Natural killer cell treated with Interleukin-12 subunit alpha and Interleukin-12 subunit beta and Interleukin-15 and Interleukin-18, amount 100 ng/mL, for 72 hours (primary cell): ENCODE measurements at regions not wholly inside any gene's neighbourhood (a gene's known extent, or its start where the extent isn't known, plus 50 kb on each side); places are given as distances from the start of the nearest gene placed in this dataset.

Experiments used
- ATAC-seq, 2 donors: fragments of 150-1000 bp; cut with Tn5 transposase in 1 of 2; sonication (Bioruptor Pico), chemical (Tn5 transposase) in 1 of 2; 2 replicates each; pipeline ENCODE4 v1.10.0; 2021
- DNase-seq: peaks from one replicate; pipeline ENCODE4 v3.0.0; 2022; ENCODE audit warnings: low spot score
- H3K27ac Mint-ChIP-seq, 2 donors: 1 replicate in 1 of 2; 2 replicates in 1 of 2; pipeline ENCODE4 v1.8.0; 2022; ENCODE audit warnings: mixed read lengths in 2 of 2, mild to moderate bottlenecking in 1 of 2, moderate library complexity in 1 of 2
- H3K27me3 Mint-ChIP-seq, 2 donors: 1 replicate in 1 of 2; 2 replicates in 1 of 2; pipeline ENCODE4 v1.8.0; 2022; ENCODE audit warnings: mixed read lengths in 2 of 2
- H3K36me3 Mint-ChIP-seq: one replicate; pipeline ENCODE4 v1.8.0; 2022; ENCODE audit warnings: mixed read lengths
- H3K4me1 Mint-ChIP-seq, 2 donors: 1 replicate in 1 of 2; 2 replicates in 1 of 2; pipeline ENCODE4 v1.8.0; 2022; ENCODE audit warnings: low read depth in 2 of 2, mixed read lengths in 2 of 2, mild to moderate bottlenecking in 1 of 2
- H3K4me3 Mint-ChIP-seq: one replicate; pipeline ENCODE4 v1.8.0; 2022; ENCODE audit warnings: mixed read lengths
- H3K9me3 Mint-ChIP-seq: 2 replicates; pipeline ENCODE4 v1.8.0; 2022; ENCODE audit warnings: mixed read lengths

- Mint-ChIP-seq H3K27ac (no peak overlapping the region), H3K4me3 (no peak overlapping the region), H3K27me3 (no peaks in the 10 kb centered on the region), H3K36me3 (peaks cover 5% of the 10 kb centered on the region), H3K4me1 (peaks cover 38 to 49% of the 10 kb centered on the region in 2 donors), H3K9me3 (no peaks in the 10 kb centered on the region)
- ATAC-seq (no peak), DNase-seq (no peak)
These were observed 237.6 kb upstream of the ZNF217 start for GRCh38 chr20:53831228-53831627.

- H3K4me3 Mint-ChIP-seq: peak overlapping the region; percentile 86
- no peak for DNase-seq
- peaks cover 31 to 41% of the 10 kb centered on the region in 2 donors for H3K4me1 Mint-ChIP-seq
- H3K27me3 Mint-ChIP-seq: no peaks in the 10 kb centered on the region
- no peaks in the 10 kb centered on the region for H3K9me3 Mint-ChIP-seq
- ATAC-seq: peak; percentile 12 to 15
- H3K27ac Mint-ChIP-seq: peak overlapping the region; percentile 90 to 93
- H3K36me3 Mint-ChIP-seq: peaks cover 5% of the 10 kb centered on the region
These were observed 236.3 kb upstream of the ZNF217 start for GRCh38 chr20:53829724-53830521.

DNA sequence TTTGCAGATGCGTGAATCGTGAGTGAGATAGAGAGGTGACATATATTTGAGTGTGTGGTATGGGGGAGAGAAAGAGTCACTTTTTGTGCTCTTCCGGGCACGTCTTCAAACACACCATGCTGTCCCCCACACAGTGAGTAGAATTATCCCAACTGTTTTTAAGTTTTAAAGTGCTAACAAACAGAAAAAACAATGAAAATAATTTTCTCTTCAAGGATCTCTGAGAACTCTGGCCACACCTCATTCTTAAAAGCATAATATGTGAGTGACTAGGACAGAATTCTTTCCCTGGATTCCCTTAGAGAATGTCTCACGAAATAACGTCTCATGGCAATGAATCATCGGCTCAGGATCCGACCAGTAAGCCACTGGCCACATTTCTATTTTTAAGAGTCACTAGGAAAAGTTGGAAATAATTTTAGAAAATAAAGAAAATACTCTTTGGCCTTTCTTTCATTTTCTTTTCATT, 235.7 kb upstream of the ZNF217 start:
- Mint-ChIP-seq H3K27ac (peak overlapping the region; percentile 90 to 93), H3K9me3 (no peaks in the 10 kb centered on the region), H3K4me3 (peak overlapping the region; percentile 86), H3K36me3 (peaks cover 5% of the 10 kb centered on the region), H3K27me3 (no peaks in the 10 kb centered on the region), H3K4me1 (peaks cover 29 to 38% of the 10 kb centered on the region in 2 donors)
- DNase-seq: no peak
- ATAC-seq: peak in 1 of 2 donors; percentile 86

- no peaks in the 10 kb centered on the region for H3K27me3 Mint-ChIP-seq
- ATAC-seq (no peak), DNase-seq (no peak)
- H3K9me3 Mint-ChIP-seq: no peaks in the 10 kb centered on the region
- H3K4me1 Mint-ChIP-seq: peaks cover 24 to 33% of the 10 kb centered on the region in 2 donors
- peak overlapping the region; percentile 86 for H3K4me3 Mint-ChIP-seq
- H3K36me3 Mint-ChIP-seq: peaks cover 5% of the 10 kb centered on the region
- peak overlapping the region; percentile 90 to 93 for H3K27ac Mint-ChIP-seq
These were observed 235.1 kb upstream of the ZNF217 start for GRCh38 chr20:53828682-53829254.

DNA sequence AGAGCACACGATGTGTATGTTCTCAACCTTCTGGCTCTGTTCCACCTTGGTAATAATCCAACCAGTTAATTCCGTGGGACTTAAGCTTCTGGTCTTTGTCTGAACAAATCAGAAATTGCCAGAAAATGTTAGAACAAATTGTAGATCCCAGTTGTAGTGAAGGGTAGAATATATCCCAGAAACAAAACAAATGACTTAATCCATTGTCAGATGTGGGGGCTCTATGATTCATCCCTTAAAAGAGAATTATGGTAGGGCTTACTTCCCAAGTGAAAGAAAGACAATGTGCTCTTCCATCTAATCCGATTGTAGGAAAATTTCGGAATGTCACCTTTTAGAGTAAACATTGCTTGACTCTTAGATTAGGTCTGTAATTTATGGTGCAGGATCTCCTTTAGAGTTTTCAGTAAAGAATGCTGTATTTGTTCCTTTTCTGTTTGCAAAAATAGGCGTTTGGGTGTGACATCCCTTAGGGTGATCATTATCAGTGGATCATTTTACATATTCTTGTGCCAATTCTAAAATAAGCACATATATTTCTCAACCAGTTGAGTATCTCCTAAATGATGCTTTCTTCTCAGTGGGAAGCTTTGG, 234.5 kb upstream of the ZNF217 start:
- H3K4me1 Mint-ChIP-seq: peaks cover 21 to 28% of the 10 kb centered on the region in 2 donors
- H3K4me3 Mint-ChIP-seq: peak overlapping the region; percentile 86
- ATAC-seq (no peak), DNase-seq (no peak)
- H3K27me3 Mint-ChIP-seq: no peaks in the 10 kb centered on the region
- H3K9me3 Mint-ChIP-seq: no peaks in the 10 kb centered on the region
- H3K36me3 Mint-ChIP-seq: peaks cover 5% of the 10 kb centered on the region
- H3K27ac Mint-ChIP-seq: peak overlapping the region; percentile 90 to 93

- Mint-ChIP-seq H3K4me3 (no peak overlapping the region), H3K9me3 (no peaks in the 10 kb centered on the region), H3K27me3 (no peaks in the 10 kb centered on the region), H3K27ac (peak overlapping the region in 1 of 2 donors; percentile 90), H3K4me1 (peaks cover 23 to 28% of the 10 kb centered on the region in 2 donors), H3K36me3 (peaks cover 5% of the 10 kb centered on the region)
- no peak for DNase-seq
- no peak for ATAC-seq
These were observed 233.9 kb upstream of the ZNF217 start for GRCh38 chr20:53827292-53828087.

- no peak overlapping the region for H3K4me3 Mint-ChIP-seq
- H3K4me1 Mint-ChIP-seq: peaks cover 23 to 28% of the 10 kb centered on the region in 2 donors
- ATAC-seq (no peak), DNase-seq (no peak)
- H3K9me3 Mint-ChIP-seq: no peaks in the 10 kb centered on the region
- no peaks in the 10 kb centered on the region for H3K36me3 Mint-ChIP-seq
- H3K27ac Mint-ChIP-seq: no peak overlapping the region
- no peaks in the 10 kb centered on the region for H3K27me3 Mint-ChIP-seq
These were observed 233.1 kb upstream of the ZNF217 start for GRCh38 chr20:53826597-53827291.

DNA sequence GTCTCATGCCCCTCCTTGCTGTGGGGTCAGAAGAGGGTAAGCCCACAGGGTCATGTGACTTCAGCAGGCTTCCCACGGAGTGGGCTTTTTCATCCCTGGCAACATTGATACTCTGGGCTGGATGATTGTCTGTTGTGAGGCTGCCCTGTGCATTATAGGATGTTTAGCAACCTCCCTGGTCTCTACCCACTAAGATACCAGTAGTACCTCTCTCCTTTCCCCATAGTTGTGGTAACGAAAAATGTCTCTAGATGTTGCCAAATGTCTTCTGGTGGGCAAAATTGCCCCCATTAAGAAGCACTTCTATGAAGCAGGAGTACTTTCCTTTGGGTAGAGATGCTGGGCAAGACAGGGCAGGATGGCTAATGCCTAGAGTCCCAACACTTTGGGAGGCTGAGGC, 232.5 kb upstream of the ZNF217 start:
- H3K4me1 Mint-ChIP-seq: peaks cover 23 to 28% of the 10 kb centered on the region in 2 donors

GRCh38 chr20:53825282-53825681, 231.6 kb upstream of the ZNF217 start:
- DNase-seq: no peak
- no peaks in the 10 kb centered on the region for H3K36me3 Mint-ChIP-seq
- no peaks in the 10 kb centered on the region for H3K9me3 Mint-ChIP-seq
- no peaks in the 10 kb centered on the region for H3K27me3 Mint-ChIP-seq
- ATAC-seq: no peak
- H3K4me1 Mint-ChIP-seq: peaks cover 22 to 25% of the 10 kb centered on the region in 2 donors
- H3K4me3 Mint-ChIP-seq: no peak overlapping the region
- H3K27ac Mint-ChIP-seq: no peak overlapping the region

More for the DNA sequence above, 232.5 kb upstream of the ZNF217 start:
- Mint-ChIP-seq H3K4me3 (no peak overlapping the region), H3K27ac (no peak overlapping the region), H3K9me3 (no peaks in the 10 kb centered on the region), H3K27me3 (no peaks in the 10 kb centered on the region), H3K36me3 (no peaks in the 10 kb centered on the region)
- ATAC-seq (no peak), DNase-seq (no peak)

DNA sequence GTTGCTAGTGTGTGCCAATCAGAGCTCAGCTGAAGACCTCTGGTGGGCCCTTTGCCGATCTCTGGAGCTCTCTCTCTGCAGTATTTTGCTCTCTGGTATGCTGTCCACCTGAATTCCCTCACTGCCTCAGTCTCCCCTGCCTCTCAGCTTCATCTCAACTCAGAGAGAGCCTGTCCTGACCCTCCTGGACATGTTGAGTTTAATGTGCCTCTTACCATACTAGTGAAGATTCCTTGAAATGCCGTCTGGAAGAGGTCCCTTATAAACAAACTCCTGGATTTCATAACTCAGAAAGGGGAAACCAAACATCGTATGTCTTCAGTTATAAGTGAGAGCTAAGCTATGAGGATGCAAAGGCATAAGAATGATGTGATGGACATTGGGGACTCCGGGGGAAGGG, 231.1 kb upstream of the ZNF217 start:
- Mint-ChIP-seq H3K4me1 (peaks cover 18 to 20% of the 10 kb centered on the region in 2 donors), H3K27ac (no peak overlapping the region), H3K4me3 (no peak overlapping the region), H3K9me3 (no peaks in the 10 kb centered on the region), H3K36me3 (no peaks in the 10 kb centered on the region), H3K27me3 (no peaks in the 10 kb centered on the region)
- DNase-seq (no peak), ATAC-seq (no peak)

- Mint-ChIP-seq H3K9me3 (no peaks in the 10 kb centered on the region), H3K27me3 (no peaks in the 10 kb centered on the region), H3K4me3 (no peak overlapping the region), H3K27ac (peak overlapping the region in 1 of 2 donors; percentile 16), H3K36me3 (no peaks in the 10 kb centered on the region), H3K4me1 (peaks cover 3 to 5% of the 10 kb centered on the region in 2 donors)
- no peak for ATAC-seq
- no peak for DNase-seq
These were observed 229.6 kb upstream of the ZNF217 start for GRCh38 chr20:53823121-53823764.

GRCh38 chr20:53822534-53822933, 228.9 kb upstream of the ZNF217 start:
- H3K36me3 Mint-ChIP-seq: no peaks in the 10 kb centered on the region
- H3K4me3 Mint-ChIP-seq: no peak overlapping the region
- DNase-seq: no peak
- H3K9me3 Mint-ChIP-seq: no peaks in the 10 kb centered on the region
- H3K27ac Mint-ChIP-seq: peak overlapping the region in 1 of 2 donors; percentile 16
- H3K4me1 Mint-ChIP-seq: peaks cover 0 to 2% of the 10 kb centered on the region in 2 donors
- ATAC-seq: no peak
- H3K27me3 Mint-ChIP-seq: no peaks in the 10 kb centered on the region
